ENCODE measurements at regions not wholly inside any gene's neighbourhood (a gene's known extent, or its start where the extent isn't known, plus 50 kb on each side); places are given as distances from the start of the nearest gene placed in this dataset.
"Not testable (repeated sequence)": the region's sequence is repeated elsewhere in the genome, so short reads cannot be mapped to it uniquely, and the experiment has no call there.

- not testable (repeated sequence) for DNase-seq (ENCODE audit: low read depth, low spot score)
Observed at GRCh38 chr6:92083914-92084313, 1335.4 kb downstream of the EPHA7 start.

DNA sequence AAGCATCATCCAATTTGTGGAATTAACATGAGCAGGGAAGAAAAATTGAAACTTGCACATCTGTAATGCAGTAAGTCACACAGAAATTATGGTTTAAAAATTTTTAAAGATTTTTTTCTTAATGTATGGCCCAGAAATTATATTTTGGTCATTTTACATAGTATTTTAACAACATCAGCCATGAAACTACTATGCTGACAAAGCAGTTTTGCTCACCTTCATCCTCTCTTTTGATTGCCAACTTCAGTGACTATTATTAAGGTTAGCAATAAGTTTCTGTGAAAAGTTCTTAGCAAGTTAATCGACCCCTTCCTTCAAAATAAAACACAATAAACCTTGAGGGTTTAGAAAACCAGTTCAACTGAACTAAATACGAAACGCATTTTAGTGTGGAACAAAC is 1347.0 kb downstream of the EPHA7 start:
- no peak for DNase-seq (ENCODE audit: low read depth, low spot score)

DNA sequence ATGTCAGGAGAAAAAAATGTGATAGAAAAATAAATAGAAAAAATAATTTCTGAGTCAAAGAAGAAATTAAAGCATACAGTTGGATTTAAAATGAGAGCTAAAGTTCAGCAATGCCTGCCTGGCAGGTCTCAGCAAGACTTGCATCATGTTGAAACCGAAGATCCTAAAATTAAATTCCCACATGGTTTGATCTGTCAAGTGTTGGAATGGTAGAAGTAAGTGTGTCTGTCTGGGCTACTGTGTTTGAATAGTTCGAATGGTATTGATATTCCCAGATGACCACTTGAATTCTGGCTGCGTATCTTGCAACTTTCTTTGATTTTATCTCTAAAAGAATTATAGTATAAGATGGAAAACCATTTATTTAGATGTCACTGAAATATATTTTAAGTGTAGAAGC is 1349.6 kb downstream of the EPHA7 start:
- no peak for DNase-seq (ENCODE audit: low read depth, low spot score)

DNA sequence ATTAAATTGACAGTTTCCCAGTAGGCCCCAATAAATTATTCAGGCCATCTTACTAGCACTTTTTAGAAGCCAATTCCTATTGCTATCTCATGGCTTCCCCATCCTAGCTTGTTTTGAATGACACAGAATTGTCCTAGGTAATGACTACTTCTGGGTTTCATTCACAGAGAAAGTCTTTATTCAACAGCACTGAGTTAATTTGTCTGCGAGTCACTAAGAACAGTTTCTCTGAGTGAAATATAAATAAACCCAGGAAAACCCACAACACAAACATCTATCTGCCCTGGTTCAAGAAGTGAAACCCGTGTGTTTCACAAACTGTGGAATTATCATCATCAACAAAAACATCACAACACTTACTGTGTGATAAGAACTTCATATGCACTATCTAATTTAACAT is 1366.8 kb downstream of the EPHA7 start:
- DNase-seq (ENCODE audit: low read depth, low spot score): no peak

GRCh38 chr6:92050216-92050615 is 1369.1 kb downstream of the EPHA7 start:
- DNase-seq (ENCODE audit: low read depth, low spot score): peak; percentile 1

DNA sequence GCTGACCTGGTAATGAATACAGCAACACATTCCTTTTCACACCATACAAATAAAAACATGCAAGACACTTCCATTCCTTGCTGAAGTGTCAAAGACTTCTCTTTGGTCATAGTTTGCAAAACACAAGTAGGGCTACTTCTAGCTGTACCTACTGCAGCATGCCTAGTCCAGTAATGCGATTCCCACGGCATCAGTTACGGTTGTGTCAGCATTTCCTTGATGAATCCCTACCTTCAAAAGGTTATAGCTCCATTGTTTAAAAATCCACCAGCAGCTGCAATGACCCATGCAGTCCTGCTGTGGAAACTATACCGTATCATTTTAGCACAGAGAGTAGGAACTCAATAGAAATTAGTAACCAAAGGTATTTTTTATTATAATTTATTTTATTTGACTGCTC is 1371.5 kb downstream of the EPHA7 start:
- DNase-seq (ENCODE audit: low read depth, low spot score): peak; percentile 3

- DNase-seq (ENCODE audit: low read depth, low spot score): no peak
Observed at GRCh38 chr6:92047152-92047850, 1372.1 kb downstream of the EPHA7 start.

DNA sequence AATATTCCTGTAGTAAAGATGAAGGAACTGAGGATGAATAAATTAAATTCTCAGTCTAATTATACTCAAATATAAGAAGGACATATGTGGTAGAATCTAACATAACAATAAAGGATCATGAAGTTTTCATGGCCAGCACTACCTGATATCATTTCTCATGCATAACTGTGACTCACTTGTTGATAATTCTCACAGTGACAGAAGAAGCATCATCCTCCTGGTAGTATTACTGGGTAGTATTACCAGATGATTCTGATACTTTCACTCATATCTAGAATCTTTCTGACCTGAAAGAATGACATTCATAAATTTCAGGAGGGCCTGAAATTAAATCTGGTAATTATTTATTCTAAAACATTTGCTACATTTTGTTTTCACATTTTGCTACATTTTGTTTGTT is 1375.0 kb downstream of the EPHA7 start:
- DNase-seq (ENCODE audit: low read depth, low spot score): no peak

DNA sequence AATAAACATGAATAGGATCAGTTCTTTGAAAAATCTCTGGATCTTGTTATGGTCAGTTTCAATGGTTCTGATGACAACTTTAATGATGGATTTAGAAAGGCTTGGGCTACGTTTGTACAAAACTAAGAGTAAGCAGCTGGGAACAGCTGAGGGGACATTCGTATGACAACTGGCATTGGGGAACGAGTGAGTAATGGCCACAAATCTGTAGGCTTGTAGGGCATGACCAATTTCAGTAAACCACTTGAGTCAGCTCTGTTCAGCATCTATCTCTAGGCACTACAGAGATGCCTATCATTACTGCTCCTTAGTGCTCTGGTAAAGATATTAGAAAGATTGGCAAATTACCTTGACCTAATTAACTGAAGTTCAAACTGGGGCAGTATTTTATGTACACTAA is 1375.6 kb downstream of the EPHA7 start:
- DNase-seq (ENCODE audit: low read depth, low spot score): no peak

- no peak for DNase-seq (ENCODE audit: low read depth, low spot score)
Observed at GRCh38 chr6:92026878-92027277, 1392.5 kb downstream of the EPHA7 start.

DNA sequence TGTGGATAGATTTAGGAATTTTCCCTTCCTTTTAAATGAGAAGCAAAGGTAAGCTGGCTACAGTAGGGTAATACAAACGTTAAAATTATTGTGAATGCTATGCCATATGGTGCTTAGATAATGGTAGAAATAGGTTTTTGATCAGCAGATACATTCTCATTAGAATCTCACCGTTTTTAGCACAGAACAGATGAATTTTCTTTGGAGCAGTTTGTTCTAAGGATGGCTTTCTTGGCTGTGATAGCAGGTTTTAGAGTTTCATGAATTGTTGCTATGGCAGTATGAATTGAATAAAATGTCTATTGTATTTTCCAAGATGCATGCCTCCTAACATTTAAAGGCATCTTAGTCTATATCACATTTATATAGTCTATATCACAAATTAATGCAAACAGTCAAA is 1394.5 kb downstream of the EPHA7 start:
- DNase-seq (ENCODE audit: low read depth, low spot score): no peak

GRCh38 chr6:92024110-92024509 is 1395.2 kb downstream of the EPHA7 start:
- no peak for DNase-seq (ENCODE audit: low read depth, low spot score)

DNA sequence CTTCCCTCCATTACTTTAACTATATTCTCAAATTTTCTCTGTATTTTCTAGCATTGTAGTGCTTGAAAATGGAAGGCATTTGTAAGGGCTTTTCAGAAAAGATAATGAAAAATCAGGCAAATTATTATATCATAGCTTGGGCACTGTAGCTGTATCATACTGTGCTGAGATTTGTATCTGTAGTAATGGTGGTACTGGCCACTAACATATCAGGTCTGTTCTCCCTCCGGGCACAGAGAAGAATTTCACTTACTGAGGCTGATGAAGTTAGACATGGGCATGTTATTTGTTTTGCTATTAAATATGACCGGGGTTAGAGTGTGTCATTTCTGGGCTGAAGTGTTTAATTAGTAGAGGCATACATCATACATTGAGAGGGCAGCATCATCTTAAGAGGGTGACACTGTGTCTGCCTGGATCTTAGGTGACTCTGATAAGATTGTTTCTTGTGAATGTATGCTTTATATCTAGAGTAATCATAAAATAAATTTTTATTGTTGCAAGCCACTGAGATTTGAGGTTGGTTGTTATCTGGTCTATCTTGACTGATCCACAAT is 1395.9 kb downstream of the EPHA7 start:
- DNase-seq (ENCODE audit: low read depth, low spot score): no peak

- DNase-seq (ENCODE audit: low read depth, low spot score): no peak
Observed at GRCh38 chr6:92011681-92012245, 1407.6 kb downstream of the EPHA7 start.

GRCh38 chr6:92008757-92009502 is 1410.4 kb downstream of the EPHA7 start:
- DNase-seq (ENCODE audit: low read depth, low spot score): no peak

DNA sequence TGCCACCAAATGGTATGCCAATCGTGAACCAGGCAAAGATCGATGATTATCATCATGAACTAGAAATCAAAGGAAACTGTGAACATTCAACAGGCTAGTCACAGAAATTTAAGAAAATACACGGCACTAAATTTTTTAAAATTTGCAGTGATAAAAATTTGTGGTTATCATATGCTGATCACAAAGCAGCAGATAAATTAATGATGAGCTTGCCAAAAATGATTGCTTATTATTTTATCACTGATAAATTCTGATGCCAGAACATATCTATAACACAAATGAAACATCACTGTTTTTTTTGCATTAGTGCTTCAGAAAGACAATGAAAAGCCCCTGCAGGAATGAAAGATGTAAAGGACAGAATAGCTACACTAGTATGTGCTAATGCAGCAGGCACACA is 1413.2 kb upstream of the MAP3K7 start:
- DNase-seq (ENCODE audit: low read depth, low spot score): no peak

GRCh38 chr6:91994787-91995186 is 1407.9 kb upstream of the MAP3K7 start:
- DNase-seq (ENCODE audit: low read depth, low spot score): no peak

DNA sequence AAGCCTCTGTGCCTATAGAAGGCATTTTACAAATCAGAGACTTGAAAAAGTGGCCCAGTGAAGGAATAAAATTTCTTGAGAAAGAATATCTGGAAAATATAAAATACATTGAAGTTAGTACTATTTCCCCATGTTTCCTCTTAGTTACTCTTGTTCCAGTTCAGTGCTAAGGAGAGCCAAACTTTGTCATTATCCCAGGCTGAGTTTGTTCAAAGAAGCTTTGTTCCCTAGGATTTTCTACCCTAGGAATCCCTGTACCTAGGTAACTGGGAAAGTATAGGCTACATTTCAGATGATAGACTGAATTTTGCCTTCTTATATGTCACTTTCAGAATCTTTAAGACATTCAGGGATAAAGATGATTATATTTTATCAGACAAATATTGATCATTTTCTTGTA is 1395.7 kb upstream of the MAP3K7 start:
- no peak for DNase-seq (ENCODE audit: low read depth, low spot score)

- no peak for DNase-seq (ENCODE audit: low read depth, low spot score)
Observed at GRCh38 chr6:91976797-91977196, 1389.9 kb upstream of the MAP3K7 start.

- no peak for DNase-seq (ENCODE audit: low read depth, low spot score)
Observed at GRCh38 chr6:91970700-91971099, 1383.8 kb upstream of the MAP3K7 start.

DNA sequence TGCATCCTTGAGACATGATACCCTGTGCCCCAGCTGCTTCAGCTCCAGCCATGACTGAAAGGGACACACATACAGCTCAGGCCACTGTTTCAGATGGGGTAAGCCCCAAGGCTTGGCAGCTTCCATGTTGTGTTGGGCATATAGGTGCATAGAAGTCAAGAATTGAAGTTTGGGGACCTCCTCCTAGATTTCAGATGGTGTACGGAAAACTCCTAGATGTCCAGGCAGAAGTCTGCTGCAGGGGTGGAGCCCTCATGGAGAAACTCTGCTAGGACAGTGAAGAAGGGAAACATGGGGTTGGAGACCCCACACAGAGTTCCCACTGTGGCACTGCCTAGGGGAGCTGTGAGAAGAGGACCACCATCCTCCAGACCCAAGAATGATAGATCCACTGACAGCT is 1379.0 kb upstream of the MAP3K7 start:
- DNase-seq (ENCODE audit: low read depth, low spot score): no peak

GRCh38 chr6:91961671-91962070 is 1374.8 kb upstream of the MAP3K7 start:
- no peak for DNase-seq (ENCODE audit: low read depth, low spot score)

DNA sequence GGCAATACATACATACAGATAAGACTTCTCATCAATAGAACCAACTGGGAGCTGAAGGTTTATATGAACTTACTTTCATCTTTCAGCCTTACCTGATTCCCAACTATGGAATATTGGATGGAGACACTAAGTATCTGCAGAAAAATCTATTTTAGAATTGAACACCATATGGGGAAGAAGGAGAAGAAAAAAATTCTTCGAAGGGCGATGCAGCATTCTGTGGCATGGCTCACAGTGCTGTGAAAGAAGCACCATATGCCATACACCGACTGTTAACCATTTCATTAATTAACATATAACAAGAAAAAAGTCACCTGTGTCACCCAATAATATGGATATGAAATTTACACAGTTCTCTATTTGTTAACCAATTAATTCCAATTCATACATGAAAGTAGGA is 1374.4 kb upstream of the MAP3K7 start:
- DNase-seq (ENCODE audit: low read depth, low spot score): no peak

Data from ELF-1 (cell line).